KMS-11 (cell line): ENCODE measurements at regions not wholly inside any gene's neighbourhood (a gene's known extent, or its start where the extent isn't known, plus 50 kb on each side); places are given as distances from the start of the nearest gene placed in this dataset.

ENCODE experiments used
- H2AFZ ChIP-seq: fragments of 200-600 bp; sonication (generic); 2 replicates; pipeline ENCODE4 v1.6.1; 2016; ENCODE audit warnings: antibody characterized with exemption, mixed run types, low read depth
- H3K27ac ChIP-seq: fragments of 200-600 bp; sonication (generic); 2 replicates; pipeline ENCODE4 v1.6.1; 2016; ENCODE audit warnings: mild to moderate bottlenecking, mixed run types
- H3K27me3 ChIP-seq: fragments of 200-600 bp; sonication (generic); 2 replicates; pipeline ENCODE4 v1.6.1; 2017; ENCODE audit warnings: mild to moderate bottlenecking, low read depth, mixed run types, moderate library complexity; ENCODE audit not compliant: insufficient read depth
- H3K36me3 ChIP-seq: fragments of 200-600 bp; sonication (generic); 2 replicates; pipeline ENCODE4 v1.6.1; 2017; ENCODE audit warnings: mild to moderate bottlenecking, mixed run types; ENCODE audit not compliant: insufficient read depth
- H3K4me1 ChIP-seq: fragments of 200-600 bp; sonication (generic); 2 replicates; pipeline ENCODE4 v1.6.1; 2016; ENCODE audit warnings: mild to moderate bottlenecking, low read depth, mixed run types; ENCODE audit not compliant: poor library complexity, severe bottlenecking
- H3K4me2 ChIP-seq: fragments of 200-600 bp; sonication (generic); 2 replicates; pipeline ENCODE4 v1.7.0; 2016; ENCODE audit warnings: mild to moderate bottlenecking, mixed run types
- H3K4me3 ChIP-seq: fragments of 200-600 bp; sonication (generic); IDR thresholded peaks from 2 replicates; pipeline ENCODE4 v1.6.1; 2017; ENCODE audit warnings: low read depth, low read length, mixed read lengths; ENCODE audit not compliant: insufficient read depth
- H3K79me2 ChIP-seq: fragments of 200-600 bp; sonication (generic); 2 replicates; pipeline ENCODE4 v1.6.1; 2016; ENCODE audit warnings: low read depth, mixed run types; ENCODE audit not compliant: insufficient read depth
- H3K9ac ChIP-seq: fragments of 200-600 bp; sonication (generic); 2 replicates; pipeline ENCODE4 v1.6.1; 2016; ENCODE audit warnings: mild to moderate bottlenecking, mixed run types
- H4K20me1 ChIP-seq: fragments of 200-600 bp; sonication (generic); 2 replicates; pipeline ENCODE4 v1.6.1; 2016; ENCODE audit warnings: mild to moderate bottlenecking, mixed run types; ENCODE audit not compliant: insufficient read depth
- TF ChIP-seq, protein P1 (sequence below): fragments of 200-600 bp; sonication (generic); conservative IDR thresholded peaks from 2 replicates; pipeline ENCODE4 v1.6.1; 2017; ENCODE audit warnings: low read depth, mild to moderate bottlenecking, antibody characterized with exemption, low read length, moderate library complexity, mixed read lengths

DNA sequence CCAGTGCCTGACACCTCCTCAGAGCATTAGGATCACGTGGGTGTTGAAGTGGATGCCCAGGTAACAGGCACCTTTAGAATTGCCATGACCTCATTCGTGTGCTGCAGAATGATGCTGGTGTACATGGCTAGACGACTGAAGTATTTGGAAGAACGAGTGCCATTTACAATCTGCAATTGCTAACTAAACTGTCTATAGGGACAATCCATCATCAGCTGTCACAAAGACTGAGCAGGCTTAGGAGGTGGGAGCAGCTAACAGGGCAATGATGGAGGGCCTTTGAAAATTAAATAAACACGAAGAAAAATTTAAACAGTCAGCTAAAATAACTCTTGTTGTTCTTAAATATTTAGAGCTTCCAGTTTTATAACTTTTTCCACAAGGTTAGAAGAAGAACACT, 375.8 kb downstream of the GADD45G start:
- H3K27ac ChIP-seq: no peak overlapping the region
- no peak overlapping the region for H3K9ac ChIP-seq
- no peaks in the 10 kb centered on the region for H3K27me3 ChIP-seq
- no peaks in the 10 kb centered on the region for H4K20me1 ChIP-seq
- H3K4me2 ChIP-seq: no peak overlapping the region
- H2AFZ ChIP-seq: no peak overlapping the region
- H3K36me3 ChIP-seq: no peaks in the 10 kb centered on the region
- no peaks in the 10 kb centered on the region for H3K4me1 ChIP-seq
- TF ChIP-seq, protein P1, sequence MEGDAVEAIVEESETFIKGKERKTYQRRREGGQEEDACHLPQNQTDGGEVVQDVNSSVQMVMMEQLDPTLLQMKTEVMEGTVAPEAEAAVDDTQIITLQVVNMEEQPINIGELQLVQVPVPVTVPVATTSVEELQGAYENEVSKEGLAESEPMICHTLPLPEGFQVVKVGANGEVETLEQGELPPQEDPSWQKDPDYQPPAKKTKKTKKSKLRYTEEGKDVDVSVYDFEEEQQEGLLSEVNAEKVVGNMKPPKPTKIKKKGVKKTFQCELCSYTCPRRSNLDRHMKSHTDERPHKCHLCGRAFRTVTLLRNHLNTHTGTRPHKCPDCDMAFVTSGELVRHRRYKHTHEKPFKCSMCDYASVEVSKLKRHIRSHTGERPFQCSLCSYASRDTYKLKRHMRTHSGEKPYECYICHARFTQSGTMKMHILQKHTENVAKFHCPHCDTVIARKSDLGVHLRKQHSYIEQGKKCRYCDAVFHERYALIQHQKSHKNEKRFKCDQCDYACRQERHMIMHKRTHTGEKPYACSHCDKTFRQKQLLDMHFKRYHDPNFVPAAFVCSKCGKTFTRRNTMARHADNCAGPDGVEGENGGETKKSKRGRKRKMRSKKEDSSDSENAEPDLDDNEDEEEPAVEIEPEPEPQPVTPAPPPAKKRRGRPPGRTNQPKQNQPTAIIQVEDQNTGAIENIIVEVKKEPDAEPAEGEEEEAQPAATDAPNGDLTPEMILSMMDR: no peak
- H3K79me2 ChIP-seq: no peaks in the 10 kb centered on the region
- H3K4me3 ChIP-seq: no peak overlapping the region

DNA sequence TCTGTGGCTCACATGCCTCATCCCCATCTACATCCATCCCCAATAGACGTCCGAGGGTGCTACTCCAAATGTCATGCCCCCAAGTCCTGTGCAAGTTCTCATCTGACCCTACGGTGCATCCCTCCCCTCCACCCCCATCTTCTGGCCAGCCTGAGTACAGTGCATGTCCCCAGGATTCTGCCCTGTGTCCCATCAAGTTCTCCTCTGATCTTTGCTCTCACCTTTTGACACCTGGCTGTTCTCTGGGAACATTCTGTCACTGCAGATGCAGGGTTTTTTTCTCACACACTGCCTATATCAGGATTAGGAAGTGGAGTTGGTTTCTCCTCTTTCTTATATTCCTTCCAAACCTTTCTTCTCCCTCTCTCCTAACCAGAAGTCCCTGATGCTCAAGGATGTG, 377.2 kb downstream of the GADD45G start:
- H3K27me3 ChIP-seq: no peaks in the 10 kb centered on the region
- no peaks in the 10 kb centered on the region for H3K79me2 ChIP-seq
- H3K4me1 ChIP-seq: no peaks in the 10 kb centered on the region
- H3K4me3 ChIP-seq: no peak overlapping the region
- H3K36me3 ChIP-seq: no peaks in the 10 kb centered on the region
- no peak overlapping the region for H3K4me2 ChIP-seq
- H2AFZ ChIP-seq: no peak overlapping the region
- H3K9ac ChIP-seq: no peak overlapping the region
- TF ChIP-seq, protein P1: no peak
- H3K27ac ChIP-seq: no peak overlapping the region
- H4K20me1 ChIP-seq: no peaks in the 10 kb centered on the region

DNA sequence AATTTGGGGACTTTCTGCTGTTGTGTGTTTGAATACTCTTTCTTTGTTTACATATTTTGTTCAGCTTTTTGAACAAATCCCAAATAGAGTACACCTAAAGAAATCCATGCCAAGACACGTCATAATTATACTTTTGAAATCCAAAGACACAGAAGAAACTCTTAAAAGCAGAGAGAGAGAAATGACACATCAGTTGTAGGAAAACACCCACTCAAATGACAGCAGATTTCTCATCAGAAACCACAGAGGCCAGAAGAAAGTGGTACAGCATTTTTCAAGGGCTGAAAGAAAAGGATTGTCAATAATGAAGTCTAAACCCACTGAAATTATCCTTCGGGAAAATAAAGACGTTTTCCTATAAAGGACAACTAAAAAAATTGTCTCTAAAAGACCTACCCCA, 378.6 kb downstream of the GADD45G start:
- no peak overlapping the region for H2AFZ ChIP-seq
- H3K27ac ChIP-seq: no peak overlapping the region
- H3K36me3 ChIP-seq: no peaks in the 10 kb centered on the region
- no peak overlapping the region for H3K4me3 ChIP-seq
- H3K9ac ChIP-seq: no peak overlapping the region
- TF ChIP-seq, protein P1: no peak
- H3K4me2 ChIP-seq: no peak overlapping the region
- no peaks in the 10 kb centered on the region for H3K4me1 ChIP-seq
- no peaks in the 10 kb centered on the region for H3K79me2 ChIP-seq
- no peaks in the 10 kb centered on the region for H4K20me1 ChIP-seq
- H3K27me3 ChIP-seq: no peaks in the 10 kb centered on the region

DNA sequence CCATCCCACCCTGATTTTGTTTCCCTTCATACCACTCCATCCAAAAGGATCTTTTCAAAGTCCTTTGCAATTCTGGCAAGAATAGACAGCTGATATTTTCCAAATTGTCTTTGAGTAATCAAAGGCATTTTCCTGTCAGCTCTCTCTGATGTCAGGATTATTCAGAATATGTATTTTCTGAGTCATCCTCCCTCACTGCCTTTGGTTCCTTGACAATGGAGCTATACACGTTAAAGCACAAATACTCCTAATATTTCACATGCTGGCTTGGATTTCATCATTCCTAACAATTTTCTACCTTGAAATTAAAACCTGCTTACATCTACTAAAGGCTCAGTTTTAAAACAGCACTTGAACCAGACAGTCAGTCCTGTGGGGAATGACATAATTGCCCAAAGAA, 379.4 kb downstream of the GADD45G start:
- H3K27ac ChIP-seq: no peak overlapping the region
- no peaks in the 10 kb centered on the region for H3K27me3 ChIP-seq
- H3K79me2 ChIP-seq: no peaks in the 10 kb centered on the region
- H3K4me3 ChIP-seq: no peak overlapping the region
- H2AFZ ChIP-seq: no peak overlapping the region
- no peaks in the 10 kb centered on the region for H3K4me1 ChIP-seq
- no peaks in the 10 kb centered on the region for H3K36me3 ChIP-seq
- TF ChIP-seq, protein P1: no peak
- no peaks in the 10 kb centered on the region for H4K20me1 ChIP-seq
- no peak overlapping the region for H3K9ac ChIP-seq
- H3K4me2 ChIP-seq: no peak overlapping the region

DNA sequence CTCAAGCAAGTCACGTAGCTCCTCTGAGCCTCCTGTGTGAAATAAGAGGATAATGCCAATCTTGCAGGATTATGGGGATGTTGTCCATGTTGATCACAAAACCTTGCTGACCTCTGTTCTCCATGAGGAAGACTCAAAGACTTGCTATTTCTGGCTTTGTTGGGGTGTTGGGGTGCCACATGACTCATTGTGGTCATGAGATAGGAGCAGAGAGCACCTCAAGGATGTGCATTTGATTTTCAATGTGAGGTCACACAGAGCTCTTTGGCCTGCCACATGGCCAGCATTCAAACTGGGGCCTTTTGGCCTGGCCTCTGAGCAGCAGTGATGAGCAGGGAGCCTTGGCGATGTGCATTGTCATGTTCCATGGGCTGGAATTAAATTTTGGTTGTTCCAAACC, 380.3 kb downstream of the GADD45G start:
- Histone ChIP-seq H4K20me1 (no peaks in the 10 kb centered on the region), H3K9ac (no peak overlapping the region), H3K4me1 (no peaks in the 10 kb centered on the region), H3K27ac (no peak overlapping the region), H3K79me2 (no peaks in the 10 kb centered on the region), H3K4me2 (no peak overlapping the region), H3K4me3 (no peak overlapping the region), H2AFZ (no peak overlapping the region), H3K27me3 (no peaks in the 10 kb centered on the region), H3K36me3 (no peaks in the 10 kb centered on the region)
- TF ChIP-seq, protein P1: no peak
